ENCODE measurements at regions not wholly inside any gene's neighbourhood (a gene's known extent, or its start where the extent isn't known, plus 50 kb on each side); places are given as distances from the start of the nearest gene placed in this dataset.
"Not testable (repeated sequence)": the region's sequence is repeated elsewhere in the genome, so short reads cannot be mapped to it uniquely, and the experiment has no call there.

DNA sequence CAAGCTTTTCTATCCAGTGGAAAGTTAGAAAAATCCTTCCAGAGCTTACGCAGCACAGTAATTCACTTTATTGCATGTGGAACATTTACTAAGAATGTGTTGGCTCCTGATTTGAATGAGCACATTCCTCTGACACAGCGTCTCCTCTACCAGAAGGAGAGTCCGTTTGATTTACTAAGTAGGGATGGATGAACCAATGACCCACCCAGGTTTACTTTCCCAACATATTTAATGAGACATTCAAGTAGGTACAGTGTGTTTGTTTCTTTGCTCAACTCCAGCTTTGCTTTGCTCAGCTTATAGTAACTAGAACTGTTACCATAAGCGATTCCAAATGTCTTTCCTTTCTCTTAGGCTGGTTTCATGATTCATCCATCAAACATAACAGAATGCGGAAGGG is 161.7 kb downstream of the SMARCA1 start:
- DNase-seq (ENCODE audit: extremely low spot score): no peak
- no peak overlapping the region for H3K27ac ChIP-seq (ENCODE audit: low read depth)
- H3K4me3 ChIP-seq (ENCODE audit: low read depth, low read length): no peak overlapping the region
- no peaks in the 10 kb centered on the region for H3K36me3 ChIP-seq (ENCODE audit: insufficient read depth)
- H3K4me1 ChIP-seq (ENCODE audit: insufficient read depth): no peaks in the 10 kb centered on the region
- 51% methylated on average over 5 of the region's 5 CpGs for WGBS

DNA sequence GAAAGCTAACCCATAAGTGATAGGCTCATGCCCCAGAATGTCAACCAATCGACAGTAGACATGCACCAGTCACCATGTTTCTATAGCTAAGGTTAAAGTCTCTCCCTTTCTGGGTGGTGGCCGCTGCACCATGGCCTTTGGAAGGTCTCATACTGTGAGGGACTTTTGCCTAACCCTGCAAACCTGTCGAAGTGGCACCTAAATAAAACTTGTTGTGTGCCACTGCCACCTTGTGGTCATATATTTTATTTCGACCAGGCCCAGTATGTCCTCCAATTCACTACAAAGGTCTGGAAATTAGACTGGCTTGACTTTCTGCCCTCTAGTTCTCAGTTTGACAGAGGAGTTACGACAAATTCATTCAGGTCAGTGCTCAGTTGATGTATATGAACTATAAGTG is 163.1 kb downstream of the SMARCA1 start:
- no peaks in the 10 kb centered on the region for H3K4me1 ChIP-seq (ENCODE audit: insufficient read depth)
- WGBS: 37% methylated on average over 5 of the region's 5 CpGs
- H3K4me3 ChIP-seq (ENCODE audit: low read depth, low read length): no peak overlapping the region
- H3K36me3 ChIP-seq (ENCODE audit: insufficient read depth): no peaks in the 10 kb centered on the region
- no peak overlapping the region for H3K27ac ChIP-seq (ENCODE audit: low read depth)
- DNase-seq (ENCODE audit: extremely low spot score): no peak

DNA sequence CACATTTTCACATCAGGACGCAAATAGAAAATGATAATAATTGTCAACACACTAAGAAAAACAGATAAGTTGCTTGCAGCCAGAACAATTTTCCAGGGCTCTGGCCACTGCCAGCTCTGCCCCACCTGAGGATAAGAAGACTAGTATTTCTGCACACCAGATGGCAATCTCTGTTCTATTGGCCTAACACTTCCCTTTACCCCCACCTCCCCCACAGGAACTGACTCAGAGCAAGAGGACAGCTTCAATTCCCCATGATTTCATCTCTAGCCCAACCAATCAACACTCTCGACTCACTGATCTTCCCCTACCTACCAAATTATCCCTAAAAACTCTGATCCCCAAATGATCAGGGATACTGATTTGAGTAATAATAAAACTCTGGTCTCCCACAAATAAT is 164.0 kb downstream of the SMARCA1 start:
- DNase-seq (ENCODE audit: extremely low spot score): no peak
- 95% methylated on average over 2 of the region's 2 CpGs for WGBS
- Histone ChIP-seq H3K27ac (ENCODE audit: low read depth) (no peak overlapping the region), H3K4me3 (ENCODE audit: low read depth, low read length) (no peak overlapping the region), H3K36me3 (ENCODE audit: insufficient read depth) (no peaks in the 10 kb centered on the region), H3K4me1 (ENCODE audit: insufficient read depth) (no peaks in the 10 kb centered on the region)

DNA sequence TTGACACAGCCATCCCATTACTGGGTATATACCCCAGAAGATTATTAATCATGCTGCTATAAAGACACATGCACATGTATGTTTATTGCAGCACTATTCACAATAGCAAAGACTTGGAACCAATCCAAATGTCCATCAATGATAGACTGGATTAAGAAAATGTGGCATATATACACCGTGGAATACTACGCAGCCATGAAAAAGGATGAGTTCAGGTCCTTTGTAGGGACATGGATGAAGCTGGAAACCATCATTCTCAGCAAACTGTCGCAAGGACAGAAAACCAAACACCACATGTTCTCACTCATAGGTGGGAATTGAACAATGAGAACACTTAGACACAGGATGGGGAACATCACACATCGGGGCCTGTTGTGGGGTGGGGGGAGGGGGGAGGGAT is 165.9 kb downstream of the SMARCA1 start:
- WGBS: 98% methylated on average over 4 of the region's 4 CpGs
- H3K4me3 ChIP-seq (ENCODE audit: low read depth, low read length); DNase-seq (ENCODE audit: extremely low spot score); H3K4me1 ChIP-seq (ENCODE audit: insufficient read depth); H3K36me3 ChIP-seq (ENCODE audit: insufficient read depth); H3K27ac ChIP-seq (ENCODE audit: low read depth): not testable (repeated sequence)

DNA sequence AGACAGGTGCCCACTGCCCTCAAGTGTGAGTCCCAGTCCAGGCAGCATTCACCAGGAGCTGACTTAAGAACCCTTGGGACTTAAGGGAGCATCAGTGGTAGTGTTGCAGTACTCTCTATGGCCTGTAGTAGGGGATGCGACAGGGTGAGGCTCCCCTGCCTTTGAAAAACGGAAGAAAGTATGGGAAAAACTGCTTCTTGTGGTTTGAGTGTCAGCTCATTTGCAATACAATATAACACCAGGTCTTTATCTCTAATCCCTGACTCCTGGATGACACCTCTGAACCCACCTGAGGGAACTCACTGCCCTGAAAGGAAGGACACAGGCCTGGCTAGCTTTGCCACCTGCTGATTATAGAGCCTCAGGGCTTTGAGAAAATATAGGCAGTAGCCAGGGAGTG is 176.0 kb downstream of the SMARCA1 start:
- Histone ChIP-seq H3K4me1 (ENCODE audit: insufficient read depth) (no peaks in the 10 kb centered on the region), H3K27ac (ENCODE audit: low read depth) (no peak overlapping the region), H3K4me3 (ENCODE audit: low read depth, low read length) (no peak overlapping the region), H3K36me3 (ENCODE audit: insufficient read depth) (no peaks in the 10 kb centered on the region)
- no peak for DNase-seq (ENCODE audit: extremely low spot score)
- 64% methylated on average over 2 of the region's 2 CpGs for WGBS

DNA sequence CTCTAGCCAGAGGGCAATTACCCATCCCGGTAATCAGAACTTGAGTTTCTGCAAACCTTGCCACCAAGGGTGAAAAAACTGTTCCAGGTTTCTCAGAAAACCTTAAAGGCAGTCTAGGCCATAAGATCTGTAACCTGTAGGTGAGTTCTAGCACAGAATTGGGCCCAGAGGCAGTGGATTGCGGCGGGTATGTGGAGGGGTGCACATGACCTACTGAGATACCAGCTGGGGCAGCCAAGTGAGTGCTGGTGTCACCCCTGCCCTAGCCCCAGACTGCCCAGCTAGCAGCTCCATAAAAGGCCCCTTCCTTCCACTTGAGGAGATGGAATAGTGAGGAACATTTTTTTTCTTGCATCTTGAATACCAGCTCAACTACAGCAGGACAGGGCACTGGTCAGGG is 176.7 kb downstream of the SMARCA1 start:
- DNase-seq (ENCODE audit: extremely low spot score): no peak
- WGBS: 65% methylated on average over 3 of the region's 3 CpGs

DNA sequence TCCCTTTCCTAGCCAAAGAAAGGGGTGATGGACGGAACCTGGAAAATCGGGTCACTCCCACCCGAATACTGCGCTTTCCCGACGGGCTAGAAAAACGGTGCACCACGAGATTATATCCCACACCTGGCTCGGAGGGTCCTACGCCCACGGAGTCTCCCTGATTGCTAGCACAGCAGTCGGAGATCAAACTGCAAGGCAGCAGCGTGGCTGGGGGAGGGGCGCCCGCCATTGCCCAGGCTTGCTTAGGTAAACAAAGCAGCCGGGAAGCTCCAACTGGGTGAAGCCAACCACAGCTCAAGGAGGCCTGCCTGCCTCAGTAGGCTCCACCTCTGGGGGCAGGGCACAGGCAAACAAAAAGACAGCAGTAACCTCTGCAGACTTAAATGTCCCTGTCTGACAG is 186.0 kb downstream of the SMARCA1 start:
- WGBS: 68% methylated on average over 16 of the region's 16 CpGs
- not testable (repeated sequence) for H3K36me3 ChIP-seq (ENCODE audit: insufficient read depth); DNase-seq (ENCODE audit: extremely low spot score)

More for the DNA sequence above, 176.7 kb downstream of the SMARCA1 start:
- Histone ChIP-seq H3K4me3 (ENCODE audit: low read depth, low read length) (no peak overlapping the region), H3K4me1 (ENCODE audit: insufficient read depth) (no peaks in the 10 kb centered on the region), H3K36me3 (ENCODE audit: insufficient read depth) (no peaks in the 10 kb centered on the region), H3K27ac (ENCODE audit: low read depth) (no peak overlapping the region)

DNA sequence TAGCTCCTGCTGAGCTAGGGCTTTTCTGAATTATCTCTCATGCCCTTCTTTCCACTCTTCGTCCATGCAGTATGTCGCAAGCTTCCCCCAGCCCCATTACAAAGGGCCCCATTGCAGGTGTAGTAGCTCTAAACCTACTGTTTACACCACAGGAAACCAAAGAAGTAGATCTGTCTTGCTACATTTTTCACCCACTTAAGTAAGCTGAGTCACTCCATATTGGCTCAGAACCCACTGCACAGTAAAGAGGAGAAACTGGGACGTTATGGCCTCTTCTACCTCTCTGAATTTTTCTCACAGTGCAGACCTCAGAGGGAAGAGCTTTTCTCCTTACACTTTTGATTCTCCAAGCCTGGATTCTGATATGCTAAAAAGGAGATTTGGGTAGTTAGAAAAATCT is 200.2 kb downstream of the SMARCA1 start:
- Histone ChIP-seq H3K27ac (ENCODE audit: low read depth) (no peak overlapping the region), H3K4me1 (ENCODE audit: insufficient read depth) (no peaks in the 10 kb centered on the region), H3K4me3 (ENCODE audit: low read depth, low read length) (no peak overlapping the region), H3K36me3 (ENCODE audit: insufficient read depth) (no peaks in the 10 kb centered on the region)
- no peak for DNase-seq (ENCODE audit: extremely low spot score)
- WGBS: 78% methylated on average over 3 of the region's 3 CpGs

More for the DNA sequence above, 186.0 kb downstream of the SMARCA1 start:
- H3K4me3 ChIP-seq (ENCODE audit: low read depth, low read length); H3K27ac ChIP-seq (ENCODE audit: low read depth); H3K4me1 ChIP-seq (ENCODE audit: insufficient read depth): not testable (repeated sequence)

DNA sequence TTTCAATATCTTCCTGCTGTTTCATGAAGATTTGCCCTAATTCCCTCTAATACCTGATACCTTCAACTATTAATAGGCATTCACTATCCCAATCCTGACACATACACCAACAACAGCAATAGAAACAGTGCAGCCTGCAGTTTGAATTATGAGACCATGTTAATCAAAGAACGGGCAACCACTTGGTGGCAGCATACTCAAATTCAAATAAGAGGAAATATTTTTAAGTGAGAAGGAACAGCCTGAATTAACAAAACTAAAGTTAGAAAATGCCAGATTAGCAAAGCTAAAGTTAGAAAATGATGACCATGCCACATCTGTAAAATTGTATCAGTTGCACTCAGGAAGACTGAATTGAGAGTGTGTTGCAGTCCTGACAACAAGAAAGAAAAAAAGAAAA is 204.9 kb downstream of the SMARCA1 start:
- 70% methylated on average over 1 of the region's 1 CpG for WGBS
- Histone ChIP-seq H3K27ac (ENCODE audit: low read depth) (no peak overlapping the region), H3K4me1 (ENCODE audit: insufficient read depth) (no peaks in the 10 kb centered on the region), H3K36me3 (ENCODE audit: insufficient read depth) (no peaks in the 10 kb centered on the region), H3K4me3 (ENCODE audit: low read depth, low read length) (no peak overlapping the region)
- no peak for DNase-seq (ENCODE audit: extremely low spot score)

DNA sequence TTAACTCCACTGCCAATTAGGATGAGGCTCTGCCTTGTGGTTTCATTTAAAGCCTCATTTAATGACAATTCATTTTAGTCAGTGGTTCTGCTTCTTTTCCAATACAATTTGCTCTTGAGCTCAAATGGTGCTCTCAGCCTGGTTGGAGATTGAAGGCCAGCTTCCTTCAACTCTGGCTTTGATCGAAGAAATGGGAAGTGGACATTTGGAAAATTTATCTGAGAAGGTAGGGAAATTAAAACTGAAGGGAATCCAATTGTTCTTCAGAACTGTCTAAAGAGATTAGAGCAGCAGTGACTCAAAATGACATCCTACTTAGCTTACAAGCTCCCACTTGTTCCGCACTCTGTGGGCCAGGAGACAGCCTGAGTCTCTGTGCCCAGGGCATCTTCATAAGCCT is 206.8 kb downstream of the SMARCA1 start:
- DNase-seq (ENCODE audit: extremely low spot score): no peak
- 93% methylated on average over 2 of the region's 2 CpGs for WGBS
- no peaks in the 10 kb centered on the region for H3K36me3 ChIP-seq (ENCODE audit: insufficient read depth)

DNA sequence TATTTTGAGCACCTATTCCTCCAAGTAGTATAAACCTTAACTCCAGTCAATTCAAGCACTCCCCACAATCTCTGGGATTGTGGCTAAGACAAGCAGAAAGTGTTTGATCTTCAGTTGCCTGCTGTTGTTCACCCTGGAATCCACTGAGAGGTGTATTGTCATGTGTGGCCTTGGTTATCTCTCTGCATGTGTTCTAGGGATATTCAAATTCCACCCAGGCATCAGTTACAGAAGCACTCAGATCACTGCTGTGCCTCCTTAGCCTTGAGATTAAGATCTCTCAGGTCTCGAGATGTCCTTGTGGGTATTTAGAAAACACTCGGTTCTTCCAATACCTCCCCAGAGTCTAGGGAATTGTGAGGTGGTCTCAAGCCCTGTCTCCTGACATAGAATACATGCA is 213.3 kb downstream of the SMARCA1 start:
- Histone ChIP-seq H3K27ac (ENCODE audit: low read depth) (no peak overlapping the region), H3K4me3 (ENCODE audit: low read depth, low read length) (no peak overlapping the region), H3K4me1 (ENCODE audit: insufficient read depth) (no peaks in the 10 kb centered on the region), H3K36me3 (ENCODE audit: insufficient read depth) (no peaks in the 10 kb centered on the region)
- 42% methylated on average over 2 of the region's 2 CpGs for WGBS
- no peak for DNase-seq (ENCODE audit: extremely low spot score)

More for the DNA sequence above, 206.8 kb downstream of the SMARCA1 start:
- Histone ChIP-seq H3K27ac (ENCODE audit: low read depth) (no peak overlapping the region), H3K4me1 (ENCODE audit: insufficient read depth) (no peaks in the 10 kb centered on the region), H3K4me3 (ENCODE audit: low read depth, low read length) (no peak overlapping the region)

DNA sequence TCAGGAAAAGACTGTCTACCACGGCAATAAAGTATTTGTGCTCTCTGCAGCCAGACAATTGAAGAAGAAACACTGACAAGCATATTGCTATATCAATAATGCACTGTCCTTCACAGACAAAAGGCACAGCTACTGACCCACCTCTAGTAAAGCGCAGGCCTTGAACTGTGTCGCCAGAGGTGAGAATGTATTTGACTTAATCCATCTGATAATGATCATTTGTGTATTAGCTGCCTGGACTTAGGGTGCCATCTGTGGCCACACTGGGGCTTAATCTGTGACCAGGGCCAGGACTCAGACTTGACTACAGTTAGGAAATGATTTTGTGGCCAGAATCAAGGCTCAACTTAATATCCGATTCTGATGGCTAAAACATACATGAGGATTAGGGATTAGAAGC is 260.4 kb downstream of the SMARCA1 start:
- H3K4me3 ChIP-seq (ENCODE audit: low read depth, low read length): no peak overlapping the region
- no peaks in the 10 kb centered on the region for H3K4me1 ChIP-seq (ENCODE audit: insufficient read depth)
- DNase-seq (ENCODE audit: extremely low spot score): no peak
- H3K27ac ChIP-seq (ENCODE audit: low read depth): no peak overlapping the region
- 57% methylated on average over 4 of the region's 4 CpGs for WGBS
- no peaks in the 10 kb centered on the region for H3K36me3 ChIP-seq (ENCODE audit: insufficient read depth)

DNA sequence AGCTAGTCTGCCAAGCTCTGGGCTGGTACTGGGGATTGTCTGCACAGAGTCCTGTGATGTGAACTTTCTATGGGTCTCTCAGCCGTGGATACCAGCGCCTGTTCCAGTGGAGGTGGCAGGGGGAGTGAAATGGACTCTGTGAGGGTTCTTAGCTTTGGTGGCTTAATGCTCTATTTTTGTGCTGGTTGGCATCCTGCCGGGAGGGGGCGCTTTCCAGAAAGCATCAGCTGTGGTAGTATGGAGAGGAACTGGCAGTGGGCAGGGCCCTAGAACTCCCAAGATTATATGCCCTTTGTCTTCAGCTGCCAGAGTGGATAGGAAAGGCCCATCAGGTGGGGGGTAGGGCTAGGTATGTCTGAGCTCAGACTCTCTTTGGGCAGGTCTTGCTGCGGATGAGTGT is 267.8 kb downstream of the SMARCA1 start:
- H3K27ac ChIP-seq (ENCODE audit: low read depth); H3K4me3 ChIP-seq (ENCODE audit: low read depth, low read length); H3K36me3 ChIP-seq (ENCODE audit: insufficient read depth); DNase-seq (ENCODE audit: extremely low spot score); H3K4me1 ChIP-seq (ENCODE audit: insufficient read depth): not testable (repeated sequence)
- WGBS: 88% methylated on average over 5 of the region's 5 CpGs

DNA sequence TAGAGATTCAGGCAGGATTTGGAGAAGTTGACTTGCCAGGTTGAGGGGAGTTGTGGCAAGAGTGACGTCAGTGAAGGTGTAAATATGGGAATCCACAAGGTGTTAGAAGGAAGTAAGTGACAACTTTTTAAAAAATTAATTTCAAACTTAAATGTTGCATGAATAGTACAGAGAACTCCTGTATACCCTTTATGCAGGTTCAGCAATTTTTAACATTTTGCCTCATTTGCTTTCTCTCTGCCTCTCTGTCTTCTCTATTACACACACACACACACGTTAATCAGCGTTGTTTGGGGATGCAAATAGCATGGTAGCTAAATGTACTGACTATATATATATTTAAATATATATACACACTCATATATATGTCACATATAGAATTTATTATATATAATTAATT is 273.7 kb downstream of the SMARCA1 start:
- no peak for DNase-seq (ENCODE audit: extremely low spot score)
- Histone ChIP-seq H3K4me3 (ENCODE audit: low read depth, low read length) (no peak overlapping the region), H3K27ac (ENCODE audit: low read depth) (no peak overlapping the region), H3K4me1 (ENCODE audit: insufficient read depth) (no peaks in the 10 kb centered on the region), H3K36me3 (ENCODE audit: insufficient read depth) (no peaks in the 10 kb centered on the region)
- 52% methylated on average over 3 of the region's 3 CpGs for WGBS

DNA sequence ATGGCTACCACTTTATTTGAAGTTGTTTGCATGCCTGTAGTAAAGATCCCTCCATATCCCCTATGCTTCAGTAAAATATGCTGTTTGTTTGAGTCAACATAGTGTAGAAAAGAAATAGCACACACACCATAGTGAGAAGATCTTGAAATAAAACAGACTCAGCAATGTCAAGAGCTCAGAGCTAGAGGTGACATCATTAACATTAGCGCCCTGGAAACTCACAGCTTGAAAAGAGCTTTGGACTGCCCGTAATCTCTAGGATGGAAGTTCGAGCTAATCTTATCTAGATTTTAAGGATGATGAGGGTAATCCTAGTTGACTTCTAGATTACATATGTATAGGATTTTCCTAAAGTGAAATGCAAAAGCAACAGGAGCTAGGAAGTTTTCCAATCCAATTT is 275.6 kb downstream of the SMARCA1 start:
- Histone ChIP-seq H3K36me3 (ENCODE audit: insufficient read depth) (no peaks in the 10 kb centered on the region), H3K4me1 (ENCODE audit: insufficient read depth) (no peaks in the 10 kb centered on the region), H3K4me3 (ENCODE audit: low read depth, low read length) (no peak overlapping the region), H3K27ac (ENCODE audit: low read depth) (no peak overlapping the region)
- DNase-seq (ENCODE audit: extremely low spot score): no peak
- WGBS: 30% methylated on average over 3 of the region's 3 CpGs
